ENCODE measurements at regions not wholly inside any gene's neighbourhood (a gene's known extent, or its start where the extent isn't known, plus 50 kb on each side); places are given as distances from the start of the nearest gene placed in this dataset.

GRCh38 chr11:110951950-110952503 is 239.8 kb upstream of the ARHGAP20 start:
- no peak overlapping the region for H2BK5ac ChIP-seq (ENCODE audit: low read length)
- H3K9me3 ChIP-seq (replicated peaks in 1 of 2; ENCODE audit: control insufficient read depth in 2 of 2, insufficient read depth in 1 of 2, low read depth in 1 of 2, low read length in 2 of 2) = no peaks in the 10 kb centered on the region
- WGBS, 2 donors (ENCODE audit: extremely low coverage in 2 of 2, insufficient read length in 2 of 2, insufficient replicate concordance in 1 of 2) = no CpG with 5 or more reads among the region's 4 CpGs
- no peak overlapping the region for H3K9ac ChIP-seq (ENCODE audit: low read depth, low read length, poor library complexity)
- H2BK120ac ChIP-seq (ENCODE audit: low read depth, low read length) = no peak overlapping the region
- H3K14ac ChIP-seq (ENCODE audit: low read length) = no peak overlapping the region
- H3K4ac ChIP-seq (ENCODE audit: low read length) = no peak overlapping the region
- H3K23ac ChIP-seq (ENCODE audit: low read depth, low read length, poor library complexity) = no peak overlapping the region
- no peak overlapping the region for H2BK12ac ChIP-seq (ENCODE audit: low read length)
- no peak overlapping the region for H3K4me3 ChIP-seq (ENCODE audit: low read length in 2 of 2)
- no peak overlapping the region for H2AK5ac ChIP-seq (ENCODE audit: low read depth, low read length)
- DNase-seq (ENCODE audit: low spot score) = no peak
- H2AFZ ChIP-seq (ENCODE audit: low read length) = no peak overlapping the region
- H4K91ac ChIP-seq (ENCODE audit: low read depth, low read length, poor library complexity) = no peak overlapping the region
- no peaks in the 10 kb centered on the region for H3K79me1 ChIP-seq (ENCODE audit: low read depth, low read length)
- no peak overlapping the region for H3K27ac ChIP-seq (replicated peaks; ENCODE audit: low read length)
- no peak overlapping the region for H3K4me2 ChIP-seq (ENCODE audit: insufficient read depth, low read length, poor library complexity, severe bottlenecking)
- no peaks in the 10 kb centered on the region for H3K36me3 ChIP-seq (replicated peaks in 1 of 2; ENCODE audit: control insufficient read depth in 2 of 2, insufficient read depth in 2 of 2, low read length in 2 of 2)
- no peaks in the 10 kb centered on the region for H3K4me1 ChIP-seq (ENCODE audit: control insufficient read depth in 2 of 2, insufficient read depth in 1 of 2, low read depth in 1 of 2, low read length in 2 of 2)
- H4K8ac ChIP-seq (ENCODE audit: low read depth, low read length) = no peak overlapping the region
- no peak overlapping the region for H2BK15ac ChIP-seq (ENCODE audit: low read length)
- H3K27me3 ChIP-seq (ENCODE audit: control insufficient read depth in 3 of 3, insufficient read depth in 3 of 3, low read depth in 1 of 3, low read length in 3 of 3) = no peaks in the 10 kb centered on the region
- no peak overlapping the region for H3K18ac ChIP-seq (ENCODE audit: low read length)

GRCh38 chr11:110951037-110951949 is 239.1 kb upstream of the ARHGAP20 start:
- Histone ChIP-seq H3K4me2 (ENCODE audit: insufficient read depth, low read length, poor library complexity, severe bottlenecking) (no peak overlapping the region), H2BK15ac (ENCODE audit: low read length) (no peak overlapping the region), H2BK120ac (ENCODE audit: low read depth, low read length) (no peak overlapping the region), H2BK12ac (ENCODE audit: low read length) (no peak overlapping the region), H3K9ac (ENCODE audit: low read depth, low read length, poor library complexity) (no peak overlapping the region), H2BK5ac (ENCODE audit: low read length) (no peak overlapping the region), H3K18ac (ENCODE audit: low read length) (no peak overlapping the region), H3K4ac (ENCODE audit: low read length) (no peak overlapping the region), H4K91ac (ENCODE audit: low read depth, low read length, poor library complexity) (no peak overlapping the region), H3K36me3 (replicated peaks in 1 of 2; ENCODE audit: control insufficient read depth in 2 of 2, insufficient read depth in 2 of 2, low read length in 2 of 2) (no peaks in the 10 kb centered on the region), H3K27ac (replicated peaks; ENCODE audit: low read length) (no peak overlapping the region), H3K14ac (ENCODE audit: low read length) (no peak overlapping the region), H3K23ac (ENCODE audit: low read depth, low read length, poor library complexity) (no peak overlapping the region), H3K27me3 (ENCODE audit: control insufficient read depth in 3 of 3, insufficient read depth in 3 of 3, low read depth in 1 of 3, low read length in 3 of 3) (no peaks in the 10 kb centered on the region), H3K4me3 (ENCODE audit: low read length in 2 of 2) (no peak overlapping the region), H3K9me3 (replicated peaks in 1 of 2; ENCODE audit: control insufficient read depth in 2 of 2, insufficient read depth in 1 of 2, low read depth in 1 of 2, low read length in 2 of 2) (no peaks in the 10 kb centered on the region), H3K4me1 (ENCODE audit: control insufficient read depth in 2 of 2, insufficient read depth in 1 of 2, low read depth in 1 of 2, low read length in 2 of 2) (no peaks in the 10 kb centered on the region), H4K8ac (ENCODE audit: low read depth, low read length) (no peak overlapping the region), H3K79me1 (ENCODE audit: low read depth, low read length) (no peaks in the 10 kb centered on the region), H2AFZ (ENCODE audit: low read length) (no peak overlapping the region), H2AK5ac (ENCODE audit: low read depth, low read length) (no peak overlapping the region)
- no CpG with 5 or more reads among the region's 5 CpGs for WGBS, 2 donors (ENCODE audit: extremely low coverage in 2 of 2, insufficient read length in 2 of 2, insufficient replicate concordance in 1 of 2)
- no peak for DNase-seq (ENCODE audit: low spot score)

- no CpG with 5 or more reads among the region's 3 CpGs for WGBS, 2 donors (ENCODE audit: extremely low coverage in 2 of 2, insufficient read length in 2 of 2, insufficient replicate concordance in 1 of 2)
- H3K4ac ChIP-seq (ENCODE audit: low read length) = no peak overlapping the region
These were observed 235.9 kb upstream of the ARHGAP20 start for GRCh38 chr11:110948112-110948511.

GRCh38 chr11:110947096-110947495 is 234.9 kb upstream of the ARHGAP20 start:
- Histone ChIP-seq H3K18ac (ENCODE audit: low read length) (no peak overlapping the region), H3K14ac (ENCODE audit: low read length) (no peak overlapping the region), H3K4me1 (ENCODE audit: control insufficient read depth in 2 of 2, insufficient read depth in 1 of 2, low read depth in 1 of 2, low read length in 2 of 2) (no peaks in the 10 kb centered on the region), H2BK12ac (ENCODE audit: low read length) (no peak overlapping the region), H2AFZ (ENCODE audit: low read length) (no peak overlapping the region), H3K9ac (ENCODE audit: low read depth, low read length, poor library complexity) (no peak overlapping the region), H3K23ac (ENCODE audit: low read depth, low read length, poor library complexity) (no peak overlapping the region), H4K91ac (ENCODE audit: low read depth, low read length, poor library complexity) (no peak overlapping the region), H2BK15ac (ENCODE audit: low read length) (no peak overlapping the region), H3K79me1 (ENCODE audit: low read depth, low read length) (no peaks in the 10 kb centered on the region), H3K27ac (replicated peaks; ENCODE audit: low read length) (no peak overlapping the region), H3K4me3 (ENCODE audit: low read length in 2 of 2) (no peak overlapping the region), H3K4ac (ENCODE audit: low read length) (no peak overlapping the region), H3K4me2 (ENCODE audit: insufficient read depth, low read length, poor library complexity, severe bottlenecking) (no peak overlapping the region), H3K36me3 (replicated peaks in 1 of 2; ENCODE audit: control insufficient read depth in 2 of 2, insufficient read depth in 2 of 2, low read length in 2 of 2) (no peaks in the 10 kb centered on the region), H2BK5ac (ENCODE audit: low read length) (no peak overlapping the region), H4K8ac (ENCODE audit: low read depth, low read length) (no peak overlapping the region), H3K27me3 (ENCODE audit: control insufficient read depth in 3 of 3, insufficient read depth in 3 of 3, low read depth in 1 of 3, low read length in 3 of 3) (no peaks in the 10 kb centered on the region), H2AK5ac (ENCODE audit: low read depth, low read length) (no peak overlapping the region), H3K9me3 (replicated peaks in 1 of 2; ENCODE audit: control insufficient read depth in 2 of 2, insufficient read depth in 1 of 2, low read depth in 1 of 2, low read length in 2 of 2) (no peaks in the 10 kb centered on the region), H2BK120ac (ENCODE audit: low read depth, low read length) (no peak overlapping the region)
- DNase-seq (ENCODE audit: low spot score) = no peak
- WGBS, 2 donors (ENCODE audit: extremely low coverage in 2 of 2, insufficient read length in 2 of 2, insufficient replicate concordance in 1 of 2) = no CpG with 5 or more reads among the region's 3 CpGs

More at GRCh38 chr11:110948112-110948511, 235.9 kb upstream of the ARHGAP20 start:
- no peak overlapping the region for H2BK120ac ChIP-seq (ENCODE audit: low read depth, low read length)
- no peak overlapping the region for H3K23ac ChIP-seq (ENCODE audit: low read depth, low read length, poor library complexity)
- H3K27ac ChIP-seq (replicated peaks; ENCODE audit: low read length) = no peak overlapping the region
- H2AK5ac ChIP-seq (ENCODE audit: low read depth, low read length) = no peak overlapping the region
- no peaks in the 10 kb centered on the region for H3K79me1 ChIP-seq (ENCODE audit: low read depth, low read length)
- no peak overlapping the region for H3K4me2 ChIP-seq (ENCODE audit: insufficient read depth, low read length, poor library complexity, severe bottlenecking)
- H3K27me3 ChIP-seq (ENCODE audit: control insufficient read depth in 3 of 3, insufficient read depth in 3 of 3, low read depth in 1 of 3, low read length in 3 of 3) = no peaks in the 10 kb centered on the region
- no peaks in the 10 kb centered on the region for H3K9me3 ChIP-seq (replicated peaks in 1 of 2; ENCODE audit: control insufficient read depth in 2 of 2, insufficient read depth in 1 of 2, low read depth in 1 of 2, low read length in 2 of 2)
- H2BK15ac ChIP-seq (ENCODE audit: low read length) = no peak overlapping the region
- H2BK12ac ChIP-seq (ENCODE audit: low read length) = no peak overlapping the region
- no peak for DNase-seq (ENCODE audit: low spot score)
- H3K4me3 ChIP-seq (ENCODE audit: low read length in 2 of 2) = no peak overlapping the region
- H4K8ac ChIP-seq (ENCODE audit: low read depth, low read length) = no peak overlapping the region
- no peak overlapping the region for H3K9ac ChIP-seq (ENCODE audit: low read depth, low read length, poor library complexity)
- H3K36me3 ChIP-seq (replicated peaks in 1 of 2; ENCODE audit: control insufficient read depth in 2 of 2, insufficient read depth in 2 of 2, low read length in 2 of 2) = no peaks in the 10 kb centered on the region
- no peak overlapping the region for H4K91ac ChIP-seq (ENCODE audit: low read depth, low read length, poor library complexity)
- no peaks in the 10 kb centered on the region for H3K4me1 ChIP-seq (ENCODE audit: control insufficient read depth in 2 of 2, insufficient read depth in 1 of 2, low read depth in 1 of 2, low read length in 2 of 2)
- no peak overlapping the region for H2BK5ac ChIP-seq (ENCODE audit: low read length)
- no peak overlapping the region for H3K14ac ChIP-seq (ENCODE audit: low read length)
- H2AFZ ChIP-seq (ENCODE audit: low read length) = no peak overlapping the region
- no peak overlapping the region for H3K18ac ChIP-seq (ENCODE audit: low read length)

All from neuronal stem cell (in vitro differentiated cells).